Activated CD4-positive, alpha-beta T cell treated with anti-CD3 and anti-CD28 coated beads, Interleukin-2, amount 10 ng/mL, durations not matched to agents 24 days and 14 days (primary cell): ENCODE measurements at regions not wholly inside any gene's neighbourhood (a gene's known extent, or its start where the extent isn't known, plus 50 kb on each side); places are given as distances from the start of the nearest gene placed in this dataset.
"Not testable (repeated sequence)": the region's sequence is repeated elsewhere in the genome, so short reads cannot be mapped to it uniquely, and the experiment has no call there.

Source experiments
- DNase-seq: peaks from one replicate; pipeline ENCODE4 v3.0.0; 2022
- H3K27ac Mint-ChIP-seq: one replicate; pipeline ENCODE4 v1.8.0; 2022; ENCODE audit warnings: mild to moderate bottlenecking, mixed read lengths
- H3K27me3 Mint-ChIP-seq: one replicate; pipeline ENCODE4 v1.8.0; 2022; ENCODE audit warnings: mixed read lengths
- H3K36me3 Mint-ChIP-seq: one replicate; pipeline ENCODE4 v1.8.0; 2022; ENCODE audit warnings: low read depth, mild to moderate bottlenecking, mixed read lengths
- H3K4me1 Mint-ChIP-seq: one replicate; pipeline ENCODE4 v1.8.0; 2021; ENCODE audit warnings: mixed read lengths
- H3K4me3 Mint-ChIP-seq: one replicate; pipeline ENCODE4 v1.8.0; 2022; ENCODE audit warnings: mild to moderate bottlenecking, moderate library complexity, mixed read lengths
- H3K9me3 Mint-ChIP-seq: one replicate; pipeline ENCODE4 v1.8.0; 2021; ENCODE audit warnings: mixed read lengths
- intact Hi-C: fragments of 100-400 bp; cut with micrococcal nuclease; formaldehyde crosslinking; loops from one replicate; pipeline ENCODE4 v1.15.1; 2023

DNA sequence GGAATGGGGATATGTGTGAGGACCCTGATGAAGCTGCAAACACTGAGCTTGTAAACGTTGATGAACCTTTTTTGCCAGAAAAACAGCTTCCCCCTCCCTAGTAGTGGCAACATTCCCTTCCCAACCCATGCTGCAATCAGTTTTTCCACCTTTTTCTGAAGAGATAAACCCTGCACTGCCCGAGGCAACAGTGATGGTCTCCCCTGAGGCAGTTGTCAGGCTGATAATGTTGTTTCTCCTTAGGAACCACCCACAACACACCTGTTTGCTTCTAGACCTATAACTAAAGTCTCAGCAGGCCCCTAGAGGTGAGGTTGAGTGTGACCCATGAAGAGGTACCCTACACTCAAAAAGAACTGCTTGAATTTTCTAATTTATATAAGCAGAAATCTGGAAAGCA, 922.4 kb upstream of the ADGRL4 start:
- no peak overlapping the region for H3K4me3 Mint-ChIP-seq

DNA sequence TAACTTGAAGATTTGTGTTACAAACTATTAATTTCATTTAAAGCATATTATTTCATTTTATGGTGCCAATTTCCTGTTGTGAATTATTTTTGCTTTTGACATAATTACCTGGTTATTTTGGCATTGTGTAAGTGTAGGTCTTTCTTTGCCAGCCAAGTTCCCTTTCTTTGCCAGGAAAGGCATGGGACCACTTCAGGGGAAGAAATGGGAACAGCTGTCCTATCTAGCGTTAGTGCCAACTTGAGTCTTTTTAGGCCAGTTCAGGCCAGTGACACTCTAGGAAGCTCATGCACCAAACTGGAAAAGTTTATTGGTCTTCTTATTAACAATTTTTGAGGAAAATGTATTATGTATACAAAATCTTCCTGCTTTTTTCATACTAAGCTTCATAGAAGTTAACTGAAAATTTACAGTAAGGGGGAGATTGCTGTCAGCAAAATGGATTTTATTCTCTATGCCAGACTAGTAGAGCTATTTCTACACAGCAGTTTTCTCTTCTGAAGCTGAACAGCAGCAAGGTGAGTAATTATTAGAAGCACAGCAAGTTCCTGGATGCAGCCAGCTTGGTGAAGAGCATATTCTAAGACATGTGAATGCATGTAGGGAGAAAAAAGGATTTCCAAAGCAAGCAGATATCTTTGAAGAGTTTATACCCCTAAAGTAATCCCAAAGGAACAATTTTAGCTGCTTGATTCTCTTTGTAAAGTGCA, 914.6 kb upstream of the ADGRL4 start:
- no peaks in the 10 kb centered on the region for H3K4me1 Mint-ChIP-seq
- DNase-seq, result no peak
- H3K27ac Mint-ChIP-seq, result no peak overlapping the region
- H3K27me3 Mint-ChIP-seq, result no peaks in the 10 kb centered on the region
- H3K36me3 Mint-ChIP-seq, result no peaks in the 10 kb centered on the region
- intact Hi-C loops, result no loop called here
- no peak overlapping the region for H3K4me3 Mint-ChIP-seq
- H3K9me3 Mint-ChIP-seq, result peaks cover 14% of the 10 kb centered on the region

More for the DNA sequence above, 922.4 kb upstream of the ADGRL4 start:
- intact Hi-C loops, result no loop called here
- Mint-ChIP-seq H3K36me3 (no peaks in the 10 kb centered on the region), H3K4me1 (no peaks in the 10 kb centered on the region), H3K27ac (no peak overlapping the region), H3K27me3 (no peaks in the 10 kb centered on the region), H3K9me3 (no peaks in the 10 kb centered on the region)
- DNase-seq, result no peak

DNA sequence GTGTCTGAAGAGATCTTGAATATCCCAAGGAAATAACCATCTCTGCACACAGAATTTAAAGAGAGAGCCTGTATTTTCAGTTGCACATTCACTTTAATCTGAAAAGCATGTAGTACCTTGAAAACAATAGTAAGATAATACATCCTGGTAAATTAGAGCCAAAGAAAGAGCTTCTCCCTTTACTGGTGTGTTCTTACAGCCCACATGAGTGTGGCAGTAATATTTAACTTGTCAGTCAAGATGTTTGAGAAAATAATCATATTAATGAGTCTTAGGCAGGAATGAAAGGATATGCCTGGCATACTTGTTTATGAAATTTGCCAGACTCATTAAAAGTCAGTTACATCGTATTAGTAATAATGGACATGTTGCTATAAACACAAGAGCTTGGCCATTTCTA, 908.4 kb upstream of the ADGRL4 start:
- Mint-ChIP-seq H3K27ac (no peak overlapping the region), H3K9me3 (peaks cover 8% of the 10 kb centered on the region), H3K36me3 (no peaks in the 10 kb centered on the region), H3K27me3 (no peaks in the 10 kb centered on the region), H3K4me3 (no peak overlapping the region), H3K4me1 (no peaks in the 10 kb centered on the region)
- intact Hi-C loops, result no loop called here
- no peak for DNase-seq

DNA sequence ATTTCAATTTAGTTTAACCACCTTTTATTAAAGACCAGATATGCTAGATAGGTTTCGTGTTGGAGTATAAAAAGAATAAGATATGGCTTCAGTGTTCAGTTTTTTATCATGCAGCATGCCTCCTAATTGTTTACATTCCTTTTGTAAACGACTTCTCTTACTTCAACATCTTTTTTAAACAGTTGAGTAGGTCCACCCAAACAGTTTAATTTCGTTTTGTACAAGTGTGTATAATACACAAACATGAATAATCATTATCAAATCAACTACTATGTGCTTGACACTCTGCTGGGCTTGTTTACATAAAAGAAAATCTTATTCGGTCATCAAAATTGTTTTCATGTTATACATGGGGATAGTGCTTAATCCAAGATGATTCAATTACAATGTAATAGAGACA, 906.3 kb upstream of the ADGRL4 start:
- H3K9me3 Mint-ChIP-seq, result peaks cover 8% of the 10 kb centered on the region
- DNase-seq, result no peak
- intact Hi-C loops, result no loop called here
- no peaks in the 10 kb centered on the region for H3K36me3 Mint-ChIP-seq
- no peak overlapping the region for H3K27ac Mint-ChIP-seq
- H3K27me3 Mint-ChIP-seq, result no peaks in the 10 kb centered on the region
- no peaks in the 10 kb centered on the region for H3K4me1 Mint-ChIP-seq
- H3K4me3 Mint-ChIP-seq, result no peak overlapping the region

DNA sequence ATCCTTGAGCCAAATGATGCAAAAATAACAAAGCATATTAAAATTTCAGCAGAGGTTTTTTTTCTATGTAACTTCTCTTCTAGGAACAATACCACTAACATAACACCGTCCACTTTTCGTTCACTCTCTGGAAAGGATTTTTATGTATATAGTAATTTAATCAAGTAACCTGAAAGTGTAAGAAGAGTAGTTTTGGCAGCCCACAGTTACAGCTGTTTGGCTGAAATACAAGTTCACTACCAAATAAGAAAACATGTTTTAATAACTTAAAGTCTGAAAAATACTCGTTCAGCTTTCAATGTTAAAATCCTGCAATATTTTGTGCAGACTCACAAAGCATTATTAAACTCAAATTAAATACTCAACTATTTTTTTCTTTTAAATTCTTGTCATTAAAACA, 896.8 kb upstream of the ADGRL4 start:
- intact Hi-C loops, result no loop called here
- DNase-seq, result no peak
- Mint-ChIP-seq H3K36me3 (no peaks in the 10 kb centered on the region), H3K4me3 (no peak overlapping the region), H3K9me3 (peaks cover 16% of the 10 kb centered on the region), H3K27me3 (no peaks in the 10 kb centered on the region), H3K27ac (no peak overlapping the region), H3K4me1 (no peaks in the 10 kb centered on the region)

DNA sequence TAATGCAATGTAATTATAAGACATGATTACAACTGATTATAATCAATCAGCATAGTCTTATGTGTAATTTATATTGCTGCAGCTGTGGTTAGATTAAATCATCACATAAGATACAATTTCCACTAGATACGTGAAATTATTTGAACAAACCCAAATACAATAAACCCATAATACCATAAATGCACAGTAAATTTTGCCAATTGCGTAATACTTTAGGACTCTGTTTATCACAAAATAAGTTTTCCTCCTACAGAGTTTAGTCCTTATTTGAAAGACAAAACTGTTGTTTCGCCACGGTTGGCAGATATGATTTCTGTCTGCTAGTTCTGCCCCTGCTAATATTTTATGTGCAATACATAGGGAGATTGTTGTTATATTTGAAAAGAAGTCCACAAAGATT, 895.9 kb upstream of the ADGRL4 start:
- intact Hi-C loops, result no loop called here
- DNase-seq, result no peak
- H3K9me3 Mint-ChIP-seq, result peaks cover 16% of the 10 kb centered on the region

DNA sequence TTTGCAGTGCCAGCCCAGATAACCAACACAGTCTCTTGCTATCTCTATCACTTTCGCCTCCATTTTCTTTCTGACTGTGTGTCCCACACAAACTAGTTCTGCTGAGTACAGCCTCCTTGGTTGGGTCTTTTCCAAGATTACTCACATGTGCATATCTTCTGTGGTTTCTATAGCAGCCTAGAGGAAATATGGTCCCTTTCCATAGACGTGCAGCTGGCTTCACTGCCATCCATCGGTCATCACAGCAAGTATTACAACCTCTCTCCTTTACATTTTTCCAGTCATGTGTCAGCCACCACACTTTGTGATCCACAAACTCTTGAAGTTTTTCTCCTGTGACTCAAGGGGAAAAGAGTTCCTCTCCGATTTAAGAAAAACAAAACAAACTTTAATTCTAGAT, 893.4 kb upstream of the ADGRL4 start:
- Mint-ChIP-seq H3K4me1 (no peaks in the 10 kb centered on the region), H3K27ac (no peak overlapping the region), H3K4me3 (no peak overlapping the region), H3K27me3 (no peaks in the 10 kb centered on the region), H3K9me3 (peaks cover 7% of the 10 kb centered on the region), H3K36me3 (no peaks in the 10 kb centered on the region)
- intact Hi-C loops, result no loop called here
- DNase-seq, result no peak

More for the DNA sequence above, 895.9 kb upstream of the ADGRL4 start:
- Mint-ChIP-seq H3K4me3 (no peak overlapping the region), H3K4me1 (no peaks in the 10 kb centered on the region), H3K36me3 (no peaks in the 10 kb centered on the region), H3K27me3 (no peaks in the 10 kb centered on the region), H3K27ac (no peak overlapping the region)

DNA sequence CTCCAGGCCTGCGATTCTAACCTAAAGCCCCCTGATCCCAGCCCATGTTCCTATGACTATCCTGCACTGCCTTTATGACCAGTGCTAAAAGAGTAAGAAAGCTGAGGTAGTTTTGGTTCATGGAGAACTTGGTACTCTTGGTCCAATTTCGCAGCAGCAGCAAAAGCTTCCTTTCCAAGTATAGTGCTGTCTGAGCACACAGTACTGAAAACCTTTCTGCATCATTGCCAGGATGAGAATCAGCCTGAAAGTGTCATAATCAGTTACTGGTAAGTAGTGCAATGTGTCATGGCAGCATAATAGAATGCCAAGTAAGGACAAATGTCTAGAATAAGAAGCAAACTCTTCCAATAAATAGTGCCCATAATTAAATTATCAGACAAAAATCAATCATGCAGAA, 889.6 kb upstream of the ADGRL4 start:
- no peak overlapping the region for H3K27ac Mint-ChIP-seq
- H3K4me3 Mint-ChIP-seq, result no peak overlapping the region
- H3K27me3 Mint-ChIP-seq, result no peaks in the 10 kb centered on the region
- H3K36me3 Mint-ChIP-seq, result no peaks in the 10 kb centered on the region
- H3K4me1 Mint-ChIP-seq, result no peaks in the 10 kb centered on the region
- intact Hi-C loops, result no loop called here
- peaks cover 18% of the 10 kb centered on the region for H3K9me3 Mint-ChIP-seq
- DNase-seq, result no peak

DNA sequence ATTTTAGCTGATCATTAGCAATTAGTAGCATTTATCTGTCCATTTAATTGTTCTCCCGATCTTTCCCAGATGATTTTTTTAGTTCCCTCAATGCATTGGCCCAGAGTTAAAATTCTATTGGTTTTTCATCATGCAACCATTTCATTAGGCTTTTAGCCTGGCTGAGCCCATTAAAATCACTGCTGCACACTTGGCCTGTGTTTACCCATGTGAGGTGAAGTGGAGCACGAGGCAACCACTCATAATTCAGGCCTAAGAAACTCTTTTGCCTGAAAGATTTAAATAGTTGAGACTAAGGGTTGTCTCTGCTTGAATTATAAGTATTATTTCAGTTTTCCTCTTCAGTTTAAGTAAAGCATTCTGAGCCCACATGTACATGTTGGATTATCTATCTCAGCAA, 889.0 kb upstream of the ADGRL4 start:
- Mint-ChIP-seq H3K4me3 (no peak overlapping the region), H3K36me3 (no peaks in the 10 kb centered on the region), H3K4me1 (no peaks in the 10 kb centered on the region), H3K9me3 (peaks cover 23% of the 10 kb centered on the region), H3K27ac (no peak overlapping the region), H3K27me3 (no peaks in the 10 kb centered on the region)
- intact Hi-C loops, result no loop called here
- DNase-seq, result no peak

DNA sequence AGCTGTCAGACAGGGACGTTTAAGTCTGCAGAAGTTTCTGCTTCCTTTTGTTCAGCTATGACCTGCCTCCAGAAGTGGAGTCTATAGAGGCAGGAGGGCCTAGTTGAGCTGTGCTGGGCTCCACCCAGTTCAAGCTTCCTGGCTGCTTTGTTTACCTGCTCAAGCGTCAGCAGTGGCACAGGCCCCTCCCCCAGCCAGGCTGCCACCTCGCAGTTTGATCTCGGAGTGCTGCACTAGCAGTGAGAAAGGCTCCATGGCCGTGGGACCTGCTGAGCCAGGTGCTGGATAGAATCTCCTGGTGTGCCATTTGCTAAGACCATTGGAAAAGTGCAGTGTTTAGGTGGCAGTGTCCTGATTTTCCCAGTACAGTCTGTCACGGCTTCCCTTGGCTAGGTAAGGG, 887.6 kb upstream of the ADGRL4 start:
- H3K9me3 Mint-ChIP-seq, result peaks cover 27% of the 10 kb centered on the region
- H3K27me3 Mint-ChIP-seq, H3K4me3 Mint-ChIP-seq, intact Hi-C loops, H3K27ac Mint-ChIP-seq, H3K4me1 Mint-ChIP-seq, DNase-seq, H3K36me3 Mint-ChIP-seq: not testable (repeated sequence)

DNA sequence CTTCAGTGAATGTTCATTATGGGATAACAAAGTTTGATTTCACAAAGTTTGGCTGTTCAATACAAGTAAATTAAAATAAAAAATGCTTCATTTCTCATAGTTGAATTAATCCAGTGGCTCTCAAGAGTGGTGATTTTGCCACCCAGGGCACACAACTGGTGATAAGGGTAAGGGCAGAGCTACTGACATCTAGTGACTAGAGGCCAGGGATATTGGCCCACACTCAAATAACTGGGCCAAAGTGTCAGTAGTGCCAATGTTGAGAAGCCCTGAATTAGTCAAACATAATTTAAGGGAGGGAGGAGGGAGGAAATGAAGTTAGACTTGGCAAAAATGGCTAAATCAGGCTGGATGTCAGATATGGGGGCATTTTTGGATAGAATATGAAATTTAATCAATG, 880.5 kb upstream of the ADGRL4 start:
- no peak overlapping the region for H3K27ac Mint-ChIP-seq
- H3K36me3 Mint-ChIP-seq, result no peaks in the 10 kb centered on the region
- H3K27me3 Mint-ChIP-seq, result no peaks in the 10 kb centered on the region
- peaks cover 20% of the 10 kb centered on the region for H3K9me3 Mint-ChIP-seq
- no peaks in the 10 kb centered on the region for H3K4me1 Mint-ChIP-seq
- intact Hi-C loops, result no loop called here
- H3K4me3 Mint-ChIP-seq, result no peak overlapping the region
- DNase-seq, result no peak

DNA sequence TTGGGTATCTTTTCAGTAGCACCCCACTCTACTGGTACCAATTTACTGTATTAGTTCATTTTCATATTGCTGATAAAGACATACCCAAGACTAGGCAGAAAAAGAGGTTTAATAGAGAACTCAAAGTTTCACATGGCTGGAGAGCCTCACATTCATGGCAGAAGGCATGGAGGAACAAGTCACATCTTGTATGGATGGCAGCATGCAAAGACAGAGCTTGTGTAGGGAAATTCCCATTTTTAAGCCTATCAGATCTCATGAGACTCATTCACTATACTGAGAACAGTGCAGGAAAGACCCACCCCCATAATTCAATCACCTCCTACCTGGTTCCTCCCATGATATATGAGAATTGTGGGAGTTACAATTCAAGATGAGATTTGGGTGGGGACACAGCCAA, 878.6 kb upstream of the ADGRL4 start:
- no peak overlapping the region for H3K27ac Mint-ChIP-seq
- H3K9me3 Mint-ChIP-seq, result peaks cover 4% of the 10 kb centered on the region
- no peaks in the 10 kb centered on the region for H3K27me3 Mint-ChIP-seq
- H3K36me3 Mint-ChIP-seq, result no peaks in the 10 kb centered on the region
- intact Hi-C loops, result no loop called here
- no peaks in the 10 kb centered on the region for H3K4me1 Mint-ChIP-seq
- no peak overlapping the region for H3K4me3 Mint-ChIP-seq
- no peak for DNase-seq

DNA sequence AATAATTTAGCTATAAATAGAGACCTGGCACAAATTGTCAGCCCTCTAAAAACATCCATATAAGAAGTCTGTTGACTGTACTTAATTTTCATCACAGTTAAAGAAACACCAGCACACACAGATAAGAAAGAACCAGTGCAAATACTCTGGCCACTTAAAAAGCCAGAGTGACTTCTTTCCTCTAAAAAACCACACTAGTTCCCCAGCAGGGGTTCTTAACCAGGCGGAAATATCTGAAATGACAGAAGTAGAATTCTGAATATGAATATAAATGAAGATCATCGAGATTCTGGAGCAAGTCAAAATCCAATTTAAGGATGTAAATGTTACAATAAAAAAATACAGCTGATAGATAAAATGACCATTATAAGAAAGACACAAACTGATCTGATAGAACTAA, 870.6 kb upstream of the ADGRL4 start:
- DNase-seq, result no peak
- H3K27ac Mint-ChIP-seq, result no peak overlapping the region
- H3K9me3 Mint-ChIP-seq, result no peaks in the 10 kb centered on the region
- H3K36me3 Mint-ChIP-seq, result no peaks in the 10 kb centered on the region
- no peak overlapping the region for H3K4me3 Mint-ChIP-seq
- intact Hi-C loops, result no loop called here
- no peaks in the 10 kb centered on the region for H3K27me3 Mint-ChIP-seq
- H3K4me1 Mint-ChIP-seq, result no peaks in the 10 kb centered on the region

DNA sequence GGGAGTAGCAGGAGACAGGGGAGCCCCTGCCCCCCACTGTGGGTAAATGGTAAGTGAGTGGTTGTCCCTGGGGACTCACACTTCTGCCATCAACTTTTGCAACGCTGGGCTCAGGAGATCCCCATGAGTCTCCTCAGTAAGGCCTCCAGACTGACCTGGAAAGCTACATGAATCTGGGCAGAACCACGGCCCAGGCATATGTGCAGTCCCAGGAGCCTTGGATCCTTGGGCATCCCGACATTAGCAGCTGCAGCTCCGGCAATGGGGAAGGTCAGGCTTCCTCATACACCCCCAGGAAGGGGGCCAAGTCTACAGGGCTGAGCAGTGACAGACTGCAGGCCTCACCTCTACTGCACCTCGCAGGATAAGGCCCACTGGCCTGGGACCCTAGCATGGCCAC, 868.7 kb upstream of the ADGRL4 start:
- Mint-ChIP-seq H3K4me1 (no peaks in the 10 kb centered on the region), H3K27ac (no peak overlapping the region), H3K4me3 (no peak overlapping the region), H3K36me3 (no peaks in the 10 kb centered on the region), H3K27me3 (no peaks in the 10 kb centered on the region), H3K9me3 (no peaks in the 10 kb centered on the region)
- intact Hi-C loops, result no loop called here
- DNase-seq, result no peak

DNA sequence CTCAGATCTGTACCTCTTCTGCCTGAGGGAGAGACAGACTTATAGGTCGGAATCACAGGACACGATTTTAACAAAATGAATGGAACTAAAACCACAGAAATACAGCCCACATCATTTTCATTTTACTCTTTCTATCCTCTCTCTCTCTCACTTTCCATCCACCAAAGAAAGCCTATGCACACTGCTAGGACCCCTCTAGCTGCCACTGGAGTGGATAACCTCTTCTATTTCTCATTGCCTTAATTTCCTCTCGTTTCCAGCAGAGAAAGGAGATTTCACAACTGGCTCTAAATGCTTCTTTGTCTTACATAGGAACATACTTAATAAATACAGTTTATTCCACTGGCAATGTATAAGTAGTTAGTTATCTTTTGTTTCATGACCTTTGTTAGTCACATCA, 867.8 kb upstream of the ADGRL4 start:
- Mint-ChIP-seq H3K4me1 (no peaks in the 10 kb centered on the region), H3K9me3 (no peaks in the 10 kb centered on the region), H3K27ac (no peak overlapping the region), H3K27me3 (no peaks in the 10 kb centered on the region), H3K4me3 (no peak overlapping the region), H3K36me3 (no peaks in the 10 kb centered on the region)
- intact Hi-C loops, result no loop called here
- DNase-seq, result no peak
